ENCODE measurements at regions not wholly inside any gene's neighbourhood (a gene's known extent, or its start where the extent isn't known, plus 50 kb on each side); places are given as distances from the start of the nearest gene placed in this dataset.

DNA sequence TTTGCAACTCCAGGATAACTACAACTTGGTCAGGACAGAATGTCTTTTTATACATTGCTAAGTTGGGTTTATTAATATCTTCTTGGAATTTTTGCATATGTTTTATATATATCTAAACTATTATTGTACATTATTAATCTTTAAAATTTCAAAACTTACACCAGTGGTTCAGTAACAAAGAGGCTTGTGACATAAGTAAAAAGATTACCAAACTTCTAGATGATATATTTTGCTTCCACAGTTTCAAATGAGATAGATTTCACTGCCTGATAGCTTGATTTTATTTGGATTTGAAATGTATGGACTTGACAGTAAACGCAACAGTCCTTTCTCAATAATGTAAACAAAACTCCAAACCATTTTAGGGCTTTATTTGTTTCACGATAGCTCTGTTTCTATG lies 701.2 kb upstream of the IGFBP3 start:
- TF ChIP-seq EZH2phosphoT487 (IDR thresholded peaks at IDR 0.05; ENCODE audit: unreplicated experiment) (no peak), POLR2AphosphoS5 (IDR thresholded peaks at IDR 0.05; ENCODE audit: low read depth) (no peak)
- TF ChIP-seq, protein P1, sequence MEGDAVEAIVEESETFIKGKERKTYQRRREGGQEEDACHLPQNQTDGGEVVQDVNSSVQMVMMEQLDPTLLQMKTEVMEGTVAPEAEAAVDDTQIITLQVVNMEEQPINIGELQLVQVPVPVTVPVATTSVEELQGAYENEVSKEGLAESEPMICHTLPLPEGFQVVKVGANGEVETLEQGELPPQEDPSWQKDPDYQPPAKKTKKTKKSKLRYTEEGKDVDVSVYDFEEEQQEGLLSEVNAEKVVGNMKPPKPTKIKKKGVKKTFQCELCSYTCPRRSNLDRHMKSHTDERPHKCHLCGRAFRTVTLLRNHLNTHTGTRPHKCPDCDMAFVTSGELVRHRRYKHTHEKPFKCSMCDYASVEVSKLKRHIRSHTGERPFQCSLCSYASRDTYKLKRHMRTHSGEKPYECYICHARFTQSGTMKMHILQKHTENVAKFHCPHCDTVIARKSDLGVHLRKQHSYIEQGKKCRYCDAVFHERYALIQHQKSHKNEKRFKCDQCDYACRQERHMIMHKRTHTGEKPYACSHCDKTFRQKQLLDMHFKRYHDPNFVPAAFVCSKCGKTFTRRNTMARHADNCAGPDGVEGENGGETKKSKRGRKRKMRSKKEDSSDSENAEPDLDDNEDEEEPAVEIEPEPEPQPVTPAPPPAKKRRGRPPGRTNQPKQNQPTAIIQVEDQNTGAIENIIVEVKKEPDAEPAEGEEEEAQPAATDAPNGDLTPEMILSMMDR (conservative IDR thresholded peaks at IDR 0.05; ENCODE audit: low read depth in 2 of 2), result no peak
